ENCODE measurements at regions not wholly inside any gene's neighbourhood (a gene's known extent, or its start where the extent isn't known, plus 50 kb on each side); places are given as distances from the start of the nearest gene placed in this dataset.

DNA sequence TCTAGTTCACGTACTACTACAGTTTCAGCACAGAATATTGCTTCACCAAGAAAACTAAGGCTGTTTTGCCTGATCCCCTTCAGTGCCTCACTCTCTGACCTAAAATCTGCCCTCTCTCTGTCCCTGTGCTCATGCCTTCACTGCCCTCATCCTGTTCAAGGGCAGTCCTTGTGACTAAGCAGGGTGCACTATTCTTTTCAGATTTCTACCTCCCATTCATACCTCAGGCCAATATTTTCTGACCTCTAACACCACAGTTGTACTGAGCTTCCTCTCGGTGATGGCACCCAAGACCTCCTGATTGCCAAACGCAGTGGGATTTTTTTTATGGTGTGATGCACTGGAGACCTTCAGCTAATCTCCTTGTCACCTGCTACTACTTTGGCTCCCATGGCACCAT, 57.7 kb upstream of the GADD45A start:
- no peak for TF ChIP-seq CTCF (IDR thresholded peaks at IDR 0.05; ENCODE audit: low read depth, low read length)
- H3K4me3 ChIP-seq (replicated peaks in 1 of 2; ENCODE audit: low read depth in 2 of 2, low read length in 2 of 2), result no peak overlapping the region
- peak in 1 of 2 donors; percentile 29 for DNase-seq (ENCODE audit: low read depth in 2 of 2)

DNA sequence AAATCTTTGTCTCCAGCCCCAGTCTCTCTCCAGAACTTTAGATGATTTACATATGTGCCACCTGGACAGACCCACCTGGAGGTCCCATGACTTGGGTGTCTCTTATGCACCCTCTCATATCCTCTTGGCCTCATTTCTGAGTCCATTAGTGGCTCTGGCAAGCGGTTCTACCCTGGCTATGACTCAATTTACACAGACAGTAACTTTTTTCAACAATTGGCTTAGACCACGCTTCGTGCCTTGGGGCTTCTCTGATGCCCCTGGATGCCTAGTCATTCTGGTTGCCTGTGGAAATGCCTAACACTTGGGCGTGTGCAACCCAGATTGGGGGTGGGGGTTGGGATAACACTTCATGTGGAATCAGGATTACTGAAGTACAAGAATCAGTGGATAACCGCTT, 57.1 kb upstream of the GADD45A start:
- TF ChIP-seq CTCF (IDR thresholded peaks at IDR 0.05; ENCODE audit: low read depth, low read length), result no peak
- no peak for DNase-seq (ENCODE audit: low read depth in 2 of 2)
- no peak overlapping the region for H3K4me3 ChIP-seq (replicated peaks in 1 of 2; ENCODE audit: low read depth in 2 of 2, low read length in 2 of 2)

DNA sequence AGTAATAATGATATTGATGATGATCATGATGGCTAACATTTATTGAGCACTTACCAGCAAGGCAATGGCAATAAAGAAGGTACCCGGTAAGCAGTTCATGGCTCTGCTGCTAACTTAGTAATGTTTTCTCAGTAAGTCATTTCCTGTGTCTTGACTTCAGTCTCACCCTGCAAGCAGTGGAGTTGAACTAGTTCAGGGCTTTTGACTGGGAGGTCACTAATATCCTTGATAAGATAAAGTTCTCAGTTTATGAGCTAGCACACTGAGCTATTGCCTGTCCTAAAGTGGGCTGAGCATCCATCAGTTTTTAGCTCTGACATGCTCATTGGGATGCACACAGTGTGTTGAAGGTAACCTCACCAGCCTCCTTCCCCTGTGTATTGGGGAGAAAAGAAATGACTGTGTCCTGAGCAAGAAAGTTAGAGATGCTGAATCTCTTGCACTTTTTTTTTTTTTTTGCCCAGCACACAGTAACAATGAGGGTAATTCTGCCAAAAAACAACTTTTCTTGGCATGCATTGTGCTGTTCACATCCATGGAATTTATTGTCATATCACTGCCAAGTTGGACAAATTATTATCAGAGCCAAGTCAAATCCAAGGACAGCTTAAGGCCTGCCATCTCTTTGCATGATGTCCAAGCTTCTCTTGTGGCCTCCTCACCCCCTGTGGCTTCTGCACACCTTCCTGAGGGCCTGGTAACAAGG, 55.5 kb upstream of the GADD45A start:
- peak; percentile 60 to 90 for DNase-seq (ENCODE audit: low read depth in 2 of 2)
- H3K4me3 ChIP-seq (replicated peaks in 1 of 2; ENCODE audit: low read depth in 2 of 2, low read length in 2 of 2), result no peak overlapping the region
- no peak for TF ChIP-seq CTCF (IDR thresholded peaks at IDR 0.05; ENCODE audit: low read depth, low read length)

DNA sequence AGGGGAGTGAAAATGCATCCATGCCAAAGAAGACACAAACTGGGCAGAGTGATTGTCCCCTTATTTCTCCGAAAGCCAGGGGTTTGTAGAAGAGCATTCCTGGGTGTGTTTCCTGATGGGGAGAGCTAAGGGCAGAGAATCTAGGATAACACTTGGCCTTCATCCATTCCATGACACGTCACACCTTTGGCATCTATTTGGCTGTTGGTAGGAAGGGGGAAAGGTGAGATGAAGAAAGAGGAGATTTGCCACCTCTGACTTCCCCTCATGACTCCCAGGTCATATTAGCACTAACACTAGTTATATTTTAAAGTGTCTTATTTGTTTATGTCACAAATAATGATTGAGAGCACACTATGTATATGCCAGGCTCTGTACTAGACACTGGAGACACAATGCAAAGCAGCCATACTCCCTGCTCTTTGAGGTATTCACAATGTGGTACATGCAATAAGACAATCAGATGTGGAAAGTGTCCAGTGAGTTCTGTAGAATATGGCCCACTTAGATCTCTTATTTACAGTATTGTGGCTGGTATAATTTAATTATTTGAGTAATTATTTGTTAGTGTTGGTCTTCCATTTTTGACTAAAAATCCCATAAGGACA, 54.5 kb upstream of the GADD45A start:
- TF ChIP-seq CTCF (IDR thresholded peaks at IDR 0.05; ENCODE audit: low read depth, low read length), result no peak
- no peak for DNase-seq (ENCODE audit: low read depth in 2 of 2)
- H3K4me3 ChIP-seq (replicated peaks in 1 of 2; ENCODE audit: low read depth in 2 of 2, low read length in 2 of 2), result no peak overlapping the region

- no peak for DNase-seq (ENCODE audit: low read depth in 2 of 2)
- no peak for TF ChIP-seq CTCF (IDR thresholded peaks at IDR 0.05; ENCODE audit: low read depth, low read length)
- H3K4me3 ChIP-seq (replicated peaks in 1 of 2; ENCODE audit: low read depth in 2 of 2, low read length in 2 of 2), result no peak overlapping the region
Measured at GRCh38 chr1:67632356-67632755, 52.6 kb upstream of the GADD45A start.

- no peak overlapping the region for H3K4me3 ChIP-seq (replicated peaks in 1 of 2; ENCODE audit: low read depth in 2 of 2, low read length in 2 of 2)
- DNase-seq (ENCODE audit: low read depth in 2 of 2), result no peak
- no peak for TF ChIP-seq CTCF (IDR thresholded peaks at IDR 0.05; ENCODE audit: low read depth, low read length)
Measured at GRCh38 chr1:67632811-67633655, 52.0 kb upstream of the GADD45A start.

Data from cardiac fibroblast (primary cell).